C4-2B (cell line): ENCODE measurements at regions not wholly inside any gene's neighbourhood (a gene's known extent, or its start where the extent isn't known, plus 50 kb on each side); places are given as distances from the start of the nearest gene placed in this dataset.

Experiments used
- H3K27ac ChIP-seq: fragments of 450-650 bp; 2 replicates; pipeline ENCODE4 v1.5.1; 2017
- ZFX ChIP-seq: fragments of 450-650 bp; IDR thresholded peaks from 2 replicates; pipeline ENCODE4 v1.6.1; 2017
- TF ChIP-seq, protein P1 (sequence below): fragments of 450-650 bp; conservative IDR thresholded peaks from 2 replicates; pipeline ENCODE4 v1.5.1; 2017; ENCODE audit warnings: mild to moderate bottlenecking

DNA sequence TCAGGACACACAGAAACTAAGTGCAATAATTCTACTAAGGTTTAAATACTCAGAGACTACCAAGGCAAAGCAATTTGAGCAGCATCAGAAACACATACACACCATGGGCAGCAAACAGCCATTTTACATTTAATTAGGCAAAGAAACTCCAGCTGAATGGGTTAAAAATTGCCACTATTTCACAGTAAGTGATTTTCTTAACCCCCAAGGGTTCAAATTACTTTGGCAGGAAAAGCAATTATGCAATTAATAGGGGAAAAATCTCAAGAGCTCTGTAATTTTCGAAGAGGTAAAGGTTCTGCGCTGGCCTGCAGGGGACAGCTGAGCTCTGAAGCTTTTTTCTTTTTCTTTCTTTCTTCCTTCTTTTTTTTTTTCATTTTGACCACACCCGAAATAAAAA is 206.2 kb upstream of the RRP15 start:
- TF ChIP-seq ZFX, result no peak
- TF ChIP-seq, protein P1, sequence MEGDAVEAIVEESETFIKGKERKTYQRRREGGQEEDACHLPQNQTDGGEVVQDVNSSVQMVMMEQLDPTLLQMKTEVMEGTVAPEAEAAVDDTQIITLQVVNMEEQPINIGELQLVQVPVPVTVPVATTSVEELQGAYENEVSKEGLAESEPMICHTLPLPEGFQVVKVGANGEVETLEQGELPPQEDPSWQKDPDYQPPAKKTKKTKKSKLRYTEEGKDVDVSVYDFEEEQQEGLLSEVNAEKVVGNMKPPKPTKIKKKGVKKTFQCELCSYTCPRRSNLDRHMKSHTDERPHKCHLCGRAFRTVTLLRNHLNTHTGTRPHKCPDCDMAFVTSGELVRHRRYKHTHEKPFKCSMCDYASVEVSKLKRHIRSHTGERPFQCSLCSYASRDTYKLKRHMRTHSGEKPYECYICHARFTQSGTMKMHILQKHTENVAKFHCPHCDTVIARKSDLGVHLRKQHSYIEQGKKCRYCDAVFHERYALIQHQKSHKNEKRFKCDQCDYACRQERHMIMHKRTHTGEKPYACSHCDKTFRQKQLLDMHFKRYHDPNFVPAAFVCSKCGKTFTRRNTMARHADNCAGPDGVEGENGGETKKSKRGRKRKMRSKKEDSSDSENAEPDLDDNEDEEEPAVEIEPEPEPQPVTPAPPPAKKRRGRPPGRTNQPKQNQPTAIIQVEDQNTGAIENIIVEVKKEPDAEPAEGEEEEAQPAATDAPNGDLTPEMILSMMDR, result no peak

DNA sequence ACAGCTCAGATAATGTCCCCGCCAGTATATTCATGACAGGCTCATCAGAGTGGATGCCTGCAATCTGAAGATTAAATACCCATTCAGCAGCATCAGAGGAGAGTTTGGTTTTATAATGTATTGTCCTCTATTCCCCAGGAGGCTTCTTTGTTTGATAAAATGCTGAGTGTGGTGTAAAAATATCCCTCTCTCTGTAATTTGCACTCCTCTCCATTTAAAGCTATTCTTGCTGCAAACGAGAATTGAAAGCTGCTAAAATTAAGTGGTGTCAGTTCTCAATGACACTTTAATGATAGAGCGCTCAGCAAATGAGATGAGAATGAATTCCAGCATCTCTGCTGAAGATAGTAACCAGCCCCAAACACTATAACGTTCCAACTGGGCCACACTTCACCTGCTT is 205.7 kb upstream of the RRP15 start:
- H3K27ac ChIP-seq, result no peak overlapping the region
- TF ChIP-seq, protein P1, result no peak
- no peak for TF ChIP-seq ZFX

More for the DNA sequence above, 206.2 kb upstream of the RRP15 start:
- no peak overlapping the region for H3K27ac ChIP-seq

DNA sequence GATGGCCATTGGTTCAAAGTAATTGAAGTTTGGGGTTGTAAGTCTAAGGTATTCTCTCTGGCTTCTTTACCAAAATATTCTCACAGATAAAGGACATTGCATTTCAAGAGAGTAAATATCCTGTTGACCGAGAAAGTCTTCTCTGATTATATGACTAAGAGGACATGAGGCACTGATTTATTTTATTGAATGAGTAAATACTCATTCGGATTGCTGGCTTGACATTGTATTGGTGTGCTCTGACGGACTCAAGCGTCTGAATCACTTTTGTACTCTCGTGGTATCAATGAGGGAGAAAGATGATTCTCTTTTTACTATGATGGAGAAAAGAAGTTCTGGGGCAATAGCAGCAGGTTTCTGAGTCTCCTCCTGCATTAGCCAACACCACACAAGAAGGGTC is 205.3 kb upstream of the RRP15 start:
- TF ChIP-seq ZFX, result no peak
- TF ChIP-seq, protein P1, result no peak

DNA sequence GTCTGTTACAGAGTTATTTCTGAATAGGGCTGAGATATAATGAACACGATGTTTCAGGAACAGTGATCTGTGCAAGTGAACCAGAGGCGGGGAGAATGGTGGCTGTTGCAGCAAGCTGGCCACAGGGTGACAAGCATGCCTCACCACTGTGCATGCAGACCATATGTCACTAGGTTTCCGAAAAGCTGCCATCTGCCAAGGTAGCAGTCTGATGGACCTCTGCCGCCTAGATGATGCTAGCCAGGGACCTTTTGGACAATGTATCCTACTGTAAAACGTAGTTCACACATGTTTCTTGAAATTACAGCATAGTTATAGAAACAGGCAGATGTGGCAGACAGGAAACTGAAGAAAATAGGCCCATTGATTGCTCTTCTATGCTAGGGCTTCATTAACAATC is 204.2 kb upstream of the RRP15 start:
- TF ChIP-seq, protein P1, result no peak
- no peak for TF ChIP-seq ZFX
- H3K27ac ChIP-seq, result no peak overlapping the region

More for the DNA sequence above, 205.3 kb upstream of the RRP15 start:
- H3K27ac ChIP-seq, result no peak overlapping the region

DNA sequence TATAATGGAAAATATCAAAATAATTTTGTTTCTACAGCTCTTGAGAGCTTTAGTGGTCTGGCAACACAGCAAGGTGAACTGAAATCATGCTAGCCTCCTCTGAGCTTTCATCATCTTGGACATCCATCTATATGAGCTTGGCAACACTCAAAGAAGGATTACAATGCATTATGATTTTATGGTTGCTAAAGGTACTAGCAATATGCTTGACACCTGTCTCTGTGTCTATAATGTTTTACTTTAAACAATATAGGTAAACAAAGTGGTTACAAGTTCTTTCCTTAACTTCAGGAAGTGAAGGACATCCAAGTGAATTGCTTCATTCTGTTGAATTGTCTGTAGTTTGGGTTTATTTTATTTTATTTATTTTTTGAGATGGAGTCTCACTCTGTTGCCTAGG is 203.7 kb upstream of the RRP15 start:
- no peak overlapping the region for H3K27ac ChIP-seq
- TF ChIP-seq, protein P1, result no peak
- no peak for TF ChIP-seq ZFX

DNA sequence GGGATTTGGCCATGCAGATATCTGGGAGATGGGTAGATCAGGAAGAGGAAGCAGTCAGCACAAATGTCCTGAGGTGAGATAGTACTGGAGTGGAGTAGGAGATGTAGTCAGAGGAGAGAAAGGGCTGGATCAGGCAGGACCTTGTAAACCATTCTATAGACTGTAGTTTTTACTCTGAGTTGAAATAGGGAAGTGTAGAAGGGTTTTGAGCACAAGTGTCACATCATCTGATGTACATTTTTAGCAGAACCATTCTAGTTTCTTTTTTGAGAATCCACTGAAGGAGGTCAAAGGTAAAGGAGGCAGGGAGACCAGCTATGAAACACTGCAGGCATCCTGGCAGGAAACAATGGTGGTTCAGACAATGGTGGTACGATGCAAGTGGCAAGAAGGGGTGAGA is 194.6 kb upstream of the RRP15 start:
- H3K27ac ChIP-seq, result no peak overlapping the region
- TF ChIP-seq, protein P1, result no peak
- TF ChIP-seq ZFX, result no peak

DNA sequence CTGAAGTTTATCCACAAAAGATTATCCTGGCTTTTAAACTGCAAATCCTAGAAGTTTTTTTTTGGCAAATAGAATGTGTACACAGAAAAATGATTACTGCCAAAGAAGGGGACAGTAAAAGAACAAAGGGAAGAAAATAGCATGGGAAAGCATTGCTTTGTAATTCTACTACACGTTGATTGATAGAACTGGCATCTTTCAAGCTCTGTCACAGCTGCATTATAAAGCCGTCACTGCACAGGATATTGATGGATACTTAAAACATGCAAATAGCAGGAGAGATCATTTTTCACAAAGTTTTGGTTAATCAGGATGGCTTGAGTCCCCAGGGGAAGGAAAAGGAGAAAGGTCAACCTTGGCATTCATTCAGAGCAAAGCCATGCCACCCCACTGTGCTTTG is 183.7 kb upstream of the RRP15 start:
- H3K27ac ChIP-seq, result no peak overlapping the region
- TF ChIP-seq, protein P1, result no peak
- TF ChIP-seq ZFX, result no peak
